SJSA1 (cell line): ENCODE measurements at regions not wholly inside any gene's neighbourhood (a gene's known extent, or its start where the extent isn't known, plus 50 kb on each side); places are given as distances from the start of the nearest gene placed in this dataset.

Experiments used
- DNase-seq, 2 experiments: peaks; one replicate each; pipeline ENCODE4 v3.0.0-alpha.2; 2015 to 2020; ENCODE audit warnings: low spot score in 2 of 2, low read depth in 1 of 2
- H3K27ac ChIP-seq: fragments of 250-450 bp; sonication (Bioruptor Pico); 2 replicates; pipeline ENCODE4 v1.5.1; 2020; ENCODE audit warnings: mild to moderate bottlenecking, moderate library complexity
- H3K27me3 ChIP-seq: fragments of 250-450 bp; sonication (Bioruptor Pico); replicated peaks from 2 replicates; pipeline ENCODE4 v1.5.1; 2020; ENCODE audit warnings: mild to moderate bottlenecking, moderate library complexity
- H3K36me3 ChIP-seq: fragments of 250-450 bp; sonication (Bioruptor Pico); 2 replicates; pipeline ENCODE4 v1.5.1; 2020; ENCODE audit warnings: mild to moderate bottlenecking
- H3K4me1 ChIP-seq: fragments of 250-450 bp; sonication (Bioruptor Pico); replicated peaks from 2 replicates; pipeline ENCODE4 v1.6.1; 2021; ENCODE audit warnings: mild to moderate bottlenecking
- H3K4me3 ChIP-seq: fragments of 250-450 bp; sonication (Bioruptor Pico); 2 replicates; pipeline ENCODE4 v1.5.1; 2020; ENCODE audit warnings: mild to moderate bottlenecking
- H3K9me3 ChIP-seq: fragments of 250-450 bp; sonication (Bioruptor Pico); replicated peaks from 2 replicates; pipeline ENCODE4 v1.5.1; 2020; ENCODE audit warnings: mild to moderate bottlenecking

DNA sequence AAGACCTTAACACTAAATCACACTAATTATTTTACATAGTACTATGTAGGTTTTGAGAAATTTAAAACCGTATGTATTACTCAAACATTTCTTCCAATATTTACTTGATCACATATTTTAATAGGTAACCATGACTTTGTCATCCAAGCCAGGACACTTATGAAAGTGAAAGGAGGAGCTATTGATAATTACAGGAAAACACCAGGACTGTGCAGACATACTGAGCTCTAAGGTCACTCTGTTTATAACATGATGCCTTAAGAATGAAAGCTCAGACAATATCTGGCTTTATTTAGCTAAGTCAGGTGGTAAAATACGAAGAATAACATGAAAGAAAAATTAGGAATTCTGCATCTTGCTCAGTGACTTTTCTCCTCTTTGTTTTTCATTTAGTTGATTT, 216.0 kb upstream of the NANOGP8 start:
- no peak overlapping the region for H3K4me3 ChIP-seq
- H3K27ac ChIP-seq: no peak overlapping the region
- H3K36me3 ChIP-seq: no peaks in the 10 kb centered on the region
- H3K9me3 ChIP-seq: 0 out of 2 replicates have a peak, but pooled peaks cover 3% of the 10 kb centered on the region
- peaks cover 13% of the 10 kb centered on the region for H3K4me1 ChIP-seq
- H3K27me3 ChIP-seq: no peaks in the 10 kb centered on the region
- DNase-seq: no peak

DNA sequence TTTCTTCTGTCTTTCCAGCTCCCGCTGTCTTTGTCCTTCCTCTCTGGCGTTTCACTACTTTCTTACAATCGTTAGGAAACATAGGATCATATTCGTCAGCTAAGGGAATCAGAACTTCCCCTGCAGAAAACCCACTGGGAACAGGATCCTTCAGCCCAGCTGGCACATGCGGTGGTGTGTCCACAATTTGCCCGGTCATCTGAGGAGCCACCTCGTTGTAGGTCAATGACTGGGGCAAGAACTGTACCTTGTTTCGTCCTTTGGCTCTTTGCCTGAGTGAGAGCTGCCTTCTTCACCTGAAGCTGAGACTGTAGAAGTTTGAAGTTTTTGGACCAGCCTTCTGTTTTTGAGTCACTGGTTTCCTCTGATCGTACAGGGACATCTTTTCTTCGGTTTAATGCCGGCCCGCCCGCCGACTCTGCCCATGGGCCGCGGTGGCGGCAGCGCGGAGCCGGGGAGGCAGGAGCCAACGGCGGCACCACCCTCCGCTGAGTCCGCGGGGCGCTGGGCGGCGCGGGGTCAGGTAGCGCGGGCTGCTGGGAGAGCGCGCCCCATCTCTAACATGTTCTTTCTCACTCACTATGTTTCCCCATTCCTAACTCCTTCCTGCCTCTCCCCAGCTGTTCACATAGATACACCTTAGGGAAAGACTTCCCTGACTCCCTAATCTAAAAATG, 214.1 kb upstream of the NANOGP8 start:
- Histone ChIP-seq H3K27ac (no peak overlapping the region), H3K27me3 (no peaks in the 10 kb centered on the region), H3K4me3 (no peak overlapping the region), H3K4me1 (no peaks in the 10 kb centered on the region; the same call in 1 of the 2 replicates), H3K9me3 (0 out of 2 replicates have a peak, but pooled peaks cover 3% of the 10 kb centered on the region), H3K36me3 (no peaks in the 10 kb centered on the region)
- no peak for DNase-seq

DNA sequence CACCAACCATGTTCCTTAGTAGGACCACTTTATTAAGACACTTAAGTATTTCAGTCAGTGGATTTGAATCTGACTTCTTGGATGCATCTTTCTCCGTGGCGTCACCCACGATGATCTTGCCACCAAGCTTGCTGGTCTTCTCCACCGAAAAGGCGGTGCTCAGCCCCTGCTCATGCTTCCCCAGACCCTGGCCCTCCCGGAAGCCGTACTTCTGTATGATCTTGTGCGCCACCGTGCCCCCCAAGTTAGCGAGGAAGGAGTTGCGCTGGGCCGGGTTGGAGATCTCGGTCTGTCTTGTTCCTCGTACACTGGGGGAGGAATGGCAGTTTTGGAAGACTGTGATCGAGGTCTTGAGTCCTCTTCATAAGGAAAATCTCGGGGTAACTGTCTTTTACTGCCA, 213.4 kb upstream of the NANOGP8 start:
- H3K9me3 ChIP-seq: 0 out of 2 replicates have a peak, but pooled peaks cover 3% of the 10 kb centered on the region
- peaks cover 6% of the 10 kb centered on the region for H3K4me1 ChIP-seq
- no peak overlapping the region for H3K27ac ChIP-seq
- H3K4me3 ChIP-seq: no peak overlapping the region
- H3K27me3 ChIP-seq: no peaks in the 10 kb centered on the region
- no peaks in the 10 kb centered on the region for H3K36me3 ChIP-seq
- no peak for DNase-seq

DNA sequence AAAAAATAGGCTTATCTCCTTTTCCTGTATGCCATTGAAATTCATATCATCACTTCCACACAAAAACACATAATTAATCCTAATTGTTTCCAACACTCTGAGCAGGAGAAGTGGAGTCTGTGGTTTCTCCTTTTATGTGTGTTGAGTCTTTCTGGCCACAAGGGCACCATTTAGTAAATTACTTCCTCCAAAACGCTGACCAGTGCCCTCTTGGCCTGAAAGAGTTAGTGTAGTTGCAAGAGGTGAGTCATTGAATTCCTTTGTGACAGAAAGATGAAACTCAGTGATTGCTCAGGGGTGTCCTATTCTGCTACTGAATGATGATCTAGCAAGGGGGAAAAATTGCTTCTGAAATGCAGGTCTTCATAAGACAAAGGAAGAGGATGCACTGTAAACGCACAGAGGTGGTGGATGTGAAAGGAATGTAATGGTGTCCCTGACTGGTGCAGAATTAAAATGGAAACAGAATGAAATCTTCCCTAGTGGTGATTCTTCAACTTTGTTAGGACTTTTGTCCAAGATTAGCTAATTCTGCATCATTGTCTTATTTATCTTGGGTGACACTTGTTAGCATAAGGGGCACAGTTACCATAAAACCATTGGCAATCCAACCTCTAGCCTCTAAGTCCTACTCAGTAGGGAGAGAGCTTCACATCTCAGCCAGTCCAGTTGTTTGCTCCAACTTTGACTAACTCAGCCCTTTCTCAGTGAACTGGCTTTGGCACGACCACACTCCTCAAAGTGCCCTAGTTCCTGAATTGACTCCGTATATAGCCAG, 208.4 kb upstream of the NANOGP8 start:
- Histone ChIP-seq H3K4me3 (no peak overlapping the region), H3K36me3 (no peaks in the 10 kb centered on the region), H3K4me1 (peaks cover 11% of the 10 kb centered on the region), H3K27me3 (no peaks in the 10 kb centered on the region), H3K9me3 (no peaks in the 10 kb centered on the region), H3K27ac (peak overlapping the region; percentile 28; the same call in 1 of the 2 replicates)
- peak; percentile 60 to 66 for DNase-seq

DNA sequence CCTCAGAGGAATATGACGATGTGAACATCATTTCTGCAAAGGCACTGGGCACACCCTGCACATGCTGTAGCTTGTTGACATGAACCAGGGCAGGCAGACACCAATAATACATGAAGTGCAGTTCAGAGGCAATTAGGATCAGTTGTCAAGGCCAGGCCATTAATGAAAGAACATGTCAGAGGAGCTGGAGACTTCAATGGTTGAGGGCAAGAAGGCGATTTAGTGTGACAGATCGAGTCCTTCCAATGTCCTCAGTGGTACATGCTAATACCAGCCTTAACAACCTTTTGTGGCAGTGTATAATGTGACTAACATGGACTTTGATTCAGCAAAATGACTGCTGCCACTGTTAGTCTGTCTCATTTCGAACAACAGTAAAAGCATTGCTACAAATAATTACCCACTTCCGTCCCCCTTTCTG, 205.2 kb upstream of the NANOGP8 start:
- no peaks in the 10 kb centered on the region for H3K36me3 ChIP-seq

DNA sequence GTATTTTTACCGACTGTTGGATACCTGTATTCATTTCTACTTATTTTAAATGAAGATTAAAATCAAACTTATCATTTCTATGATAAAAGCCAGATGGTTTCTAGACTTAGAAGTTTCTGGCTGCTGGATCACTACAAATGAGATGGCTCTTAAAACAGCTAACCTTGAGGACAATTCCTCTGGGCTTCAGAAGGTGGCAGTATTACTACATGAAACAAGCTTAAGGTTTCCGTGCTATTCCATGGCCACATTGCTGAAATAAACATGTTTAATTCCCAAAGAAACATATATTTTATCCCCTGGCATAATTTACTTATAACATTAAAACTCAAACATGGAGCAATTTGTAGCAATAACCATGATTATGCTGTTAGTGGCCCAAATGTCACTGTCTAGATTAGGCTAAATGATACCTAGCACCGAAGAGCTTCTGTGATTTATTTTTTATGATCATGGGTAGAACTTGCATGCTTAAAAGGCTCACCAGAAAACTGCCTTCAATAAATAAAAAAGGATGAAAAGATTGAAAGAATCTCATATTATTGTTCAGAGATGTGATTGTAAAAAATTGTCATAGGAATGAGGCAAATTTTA, 204.0 kb upstream of the NANOGP8 start:
- peak in 1 of 2 experiments; percentile 28 for DNase-seq
- no peaks in the 10 kb centered on the region for H3K9me3 ChIP-seq
- H3K27me3 ChIP-seq: no peaks in the 10 kb centered on the region
- H3K4me3 ChIP-seq: no peak overlapping the region
- peaks cover 11% of the 10 kb centered on the region for H3K4me1 ChIP-seq
- H3K36me3 ChIP-seq: no peaks in the 10 kb centered on the region
- no peak overlapping the region for H3K27ac ChIP-seq

More for the DNA sequence above, 205.2 kb upstream of the NANOGP8 start:
- Histone ChIP-seq H3K4me1 (peaks cover 11% of the 10 kb centered on the region), H3K27ac (no peak overlapping the region), H3K27me3 (no peaks in the 10 kb centered on the region), H3K9me3 (no peaks in the 10 kb centered on the region), H3K4me3 (no peak overlapping the region)
- no peak for DNase-seq

DNA sequence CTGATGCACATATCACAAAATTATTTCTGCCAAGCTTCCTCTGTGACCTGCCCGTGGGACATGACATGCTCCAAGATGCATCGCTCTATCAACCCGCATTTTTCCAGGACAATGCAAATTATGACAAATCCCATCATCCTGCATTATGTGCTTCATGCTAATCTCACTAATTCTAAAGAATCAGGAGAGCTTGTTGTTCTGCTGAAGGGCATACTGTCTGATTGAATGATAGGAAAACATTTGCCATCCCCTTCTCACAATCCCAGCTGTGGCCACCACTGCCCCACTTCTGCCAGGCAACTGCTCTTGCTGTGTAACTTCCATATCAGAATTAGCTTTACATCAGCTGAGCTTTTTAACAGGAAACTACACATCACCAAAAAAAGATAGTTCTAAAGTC, 203.5 kb upstream of the NANOGP8 start:
- Histone ChIP-seq H3K4me3 (no peak overlapping the region), H3K27ac (no peak overlapping the region), H3K9me3 (no peaks in the 10 kb centered on the region), H3K4me1 (peaks cover 6% of the 10 kb centered on the region), H3K36me3 (no peaks in the 10 kb centered on the region), H3K27me3 (no peaks in the 10 kb centered on the region)
- DNase-seq: no peak

DNA sequence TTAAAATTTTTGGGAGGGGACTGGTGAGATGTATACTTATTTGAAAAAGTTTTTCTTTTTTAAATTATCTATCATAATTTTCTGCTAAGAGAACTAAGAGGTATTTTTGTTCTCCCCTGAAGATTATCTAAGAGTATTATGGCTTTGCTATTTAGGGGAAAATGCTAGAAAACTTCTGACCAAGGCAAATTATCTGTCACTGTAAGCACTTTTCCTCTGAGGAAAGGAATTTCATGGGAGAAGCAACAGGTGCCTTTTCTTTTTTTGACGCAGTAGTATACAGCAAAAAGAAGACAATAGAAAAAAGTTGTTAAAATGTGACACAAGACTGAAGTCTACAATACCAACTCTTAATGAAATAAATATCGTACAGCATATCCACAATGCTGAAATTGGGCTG, 201.6 kb upstream of the NANOGP8 start:
- Histone ChIP-seq H3K27me3 (no peaks in the 10 kb centered on the region), H3K27ac (no peak overlapping the region), H3K4me3 (no peak overlapping the region), H3K36me3 (no peaks in the 10 kb centered on the region), H3K9me3 (no peaks in the 10 kb centered on the region), H3K4me1 (no peaks in the 10 kb centered on the region)
- no peak for DNase-seq

DNA sequence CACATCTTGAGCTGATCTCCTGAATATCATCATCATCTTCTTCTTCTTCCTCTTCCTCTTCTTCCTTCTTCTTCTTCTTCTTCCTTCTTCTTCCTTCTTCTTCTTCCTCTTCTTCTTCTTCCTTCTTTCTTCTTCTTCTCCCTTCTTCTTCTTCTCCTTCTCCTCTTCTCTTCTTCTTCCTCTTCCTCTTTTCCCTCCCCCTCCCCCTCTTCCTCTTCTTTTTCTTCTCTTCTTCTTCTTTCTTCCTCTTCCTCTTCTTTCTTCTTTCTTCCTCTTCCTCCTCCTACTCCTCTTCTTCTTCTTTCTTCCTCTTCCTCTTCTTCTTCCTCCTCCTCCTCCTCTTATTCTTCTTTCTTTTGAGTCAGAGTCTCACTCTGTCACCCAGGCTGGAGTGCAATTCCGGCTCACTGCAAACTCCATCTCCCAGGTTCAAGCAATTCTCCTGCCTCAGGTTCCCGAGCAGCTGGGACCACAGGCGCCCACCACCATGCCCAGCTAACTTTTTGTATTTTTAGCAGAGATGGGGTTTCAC, 197.9 kb upstream of the NANOGP8 start:
- DNase-seq: no peak
- Histone ChIP-seq H3K27ac (no peak overlapping the region), H3K4me3 (no peak overlapping the region), H3K9me3 (no peaks in the 10 kb centered on the region), H3K27me3 (no peaks in the 10 kb centered on the region), H3K36me3 (no peaks in the 10 kb centered on the region), H3K4me1 (no peaks in the 10 kb centered on the region)

DNA sequence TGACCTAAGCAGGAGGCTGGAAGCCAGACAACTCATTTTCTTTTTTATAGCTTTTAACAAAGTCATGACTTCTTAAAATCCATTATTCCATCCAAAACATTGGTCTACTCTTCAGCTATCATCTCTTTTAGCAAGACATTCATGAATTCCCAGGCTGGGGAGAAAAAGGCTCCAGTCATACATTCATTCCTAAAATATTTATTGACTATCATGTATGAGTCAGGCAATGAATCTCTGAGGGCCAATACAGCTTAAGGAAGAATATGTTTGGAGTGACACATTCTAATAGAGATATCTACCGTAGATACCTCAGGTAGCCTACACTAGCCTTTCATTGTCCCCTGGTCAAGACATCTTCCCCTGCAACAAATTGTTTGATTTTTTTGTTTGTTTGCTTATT, 196.4 kb upstream of the NANOGP8 start:
- DNase-seq: no peak
- H3K4me3 ChIP-seq: no peak overlapping the region
- H3K27ac ChIP-seq: no peak overlapping the region
- H3K4me1 ChIP-seq: no peaks in the 10 kb centered on the region
- H3K36me3 ChIP-seq: no peaks in the 10 kb centered on the region
- no peaks in the 10 kb centered on the region for H3K27me3 ChIP-seq
- no peaks in the 10 kb centered on the region for H3K9me3 ChIP-seq

DNA sequence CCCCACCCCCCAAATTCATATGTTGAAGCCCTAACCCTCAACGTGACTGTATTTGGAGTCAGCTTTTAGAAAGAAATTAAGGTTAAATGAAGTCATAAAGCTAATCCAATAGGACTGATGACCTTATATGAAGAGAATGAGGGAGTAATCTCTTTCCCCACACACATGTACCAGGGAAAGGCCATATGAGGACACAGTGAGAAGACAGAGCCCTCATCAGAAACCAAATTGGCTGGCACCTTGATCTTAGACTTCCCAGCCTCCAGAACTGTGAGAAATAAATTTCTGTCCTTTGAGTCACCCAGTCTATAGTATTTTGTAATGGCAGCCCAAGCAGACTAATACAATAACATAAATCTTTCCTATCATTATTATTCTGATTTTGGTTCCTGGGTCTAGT, 194.7 kb upstream of the NANOGP8 start:
- Histone ChIP-seq H3K36me3 (no peaks in the 10 kb centered on the region), H3K27ac (no peak overlapping the region), H3K9me3 (no peaks in the 10 kb centered on the region), H3K27me3 (no peaks in the 10 kb centered on the region), H3K4me1 (no peaks in the 10 kb centered on the region), H3K4me3 (no peak overlapping the region)
- no peak for DNase-seq

DNA sequence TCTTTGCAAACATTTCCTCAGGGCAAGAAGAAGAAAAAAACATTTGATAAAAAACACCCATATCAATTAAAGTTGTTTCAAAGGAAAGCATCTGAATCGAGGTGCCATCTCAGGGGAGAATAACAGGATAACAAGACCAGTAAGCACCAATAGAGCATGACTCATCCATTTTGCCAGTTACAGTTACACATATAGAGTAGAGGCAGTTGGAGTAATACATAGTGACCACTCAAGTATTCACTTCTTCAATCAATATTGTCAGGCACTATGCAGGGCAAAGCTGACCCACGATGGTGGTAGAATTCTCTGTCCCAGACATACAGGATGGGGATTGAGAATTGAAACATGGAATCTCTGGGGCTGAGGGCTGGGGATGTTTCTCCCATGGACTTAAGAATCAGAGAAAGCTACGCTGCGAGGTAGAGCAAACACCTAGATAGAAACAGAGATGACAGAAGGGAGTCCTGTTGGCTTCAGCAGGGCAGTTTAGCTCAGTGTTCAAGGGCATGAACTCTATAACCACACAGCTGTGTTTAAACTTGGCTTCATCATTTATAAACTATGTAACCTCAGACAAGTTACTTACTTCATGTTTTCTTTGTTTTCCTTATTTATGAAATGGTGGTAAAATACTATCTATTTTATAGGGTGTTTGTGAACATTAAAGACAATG, 186.4 kb upstream of the NANOGP8 start:
- Histone ChIP-seq H3K4me3 (no peak overlapping the region), H3K36me3 (no peaks in the 10 kb centered on the region)
- DNase-seq: no peak

DNA sequence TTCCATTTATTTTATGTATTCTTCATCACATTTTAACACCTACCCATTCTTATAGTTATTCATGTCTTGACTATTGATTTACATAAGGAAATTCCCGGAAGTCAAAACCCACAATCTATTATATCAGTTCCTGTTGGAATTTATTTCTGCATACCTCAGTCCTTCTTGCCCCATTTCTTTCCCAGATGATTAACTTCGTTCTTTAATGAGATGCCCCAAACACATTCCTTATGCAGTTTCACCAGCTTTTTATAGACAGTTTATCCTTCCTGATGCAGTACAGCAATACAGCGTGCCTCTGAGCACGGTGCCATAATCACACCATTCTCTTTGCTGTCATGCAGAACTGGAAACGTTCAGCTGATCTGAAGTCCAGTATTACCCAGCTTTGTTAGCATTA, 175.8 kb upstream of the NANOGP8 start:
- no peaks in the 10 kb centered on the region for H3K9me3 ChIP-seq
- H3K36me3 ChIP-seq: no peaks in the 10 kb centered on the region
- H3K27me3 ChIP-seq: no peaks in the 10 kb centered on the region
- no peak overlapping the region for H3K27ac ChIP-seq
- no peak for DNase-seq
- H3K4me3 ChIP-seq: no peak overlapping the region
- no peaks in the 10 kb centered on the region for H3K4me1 ChIP-seq

More for the DNA sequence above, 186.4 kb upstream of the NANOGP8 start:
- no peaks in the 10 kb centered on the region for H3K27me3 ChIP-seq
- H3K27ac ChIP-seq: no peak overlapping the region
- H3K4me1 ChIP-seq: peaks cover 9% of the 10 kb centered on the region; the same call in 1 of the 2 replicates
- H3K9me3 ChIP-seq: no peaks in the 10 kb centered on the region
